H1 (cell line): ENCODE measurements at regions not wholly inside any gene's neighbourhood (a gene's known extent, or its start where the extent isn't known, plus 50 kb on each side); places are given as distances from the start of the nearest gene placed in this dataset.

Experiments used
- CTCF ChIA-PET: fragments of 300-600 bp; sonication (Branson Sonifier 250); formaldehyde crosslinking; loops from one replicate; lab custom pipeline; 2021; ENCODE audit not compliant: partially characterized antibody; lab: Charles Lee
- POLR2A ChIA-PET: fragments of 300-600 bp; sonication (Branson Sonifier 250); formaldehyde crosslinking; loops from one replicate; lab custom pipeline; 2021; ENCODE audit warnings: inconsistent platforms; ENCODE audit not compliant: partially characterized antibody; lab: Charles Lee
- DNase-seq, 2 experiments: peaks; one replicate each; pipeline versions ENCODE4 v3.0.0 to v3.0.0-alpha.2; 2010 to 2022; ENCODE audit warnings: low spot score in 2 of 2, low read depth in 1 of 2, mixed read lengths in 1 of 2
- FAIRE-seq: peaks from 2 replicates; lab custom pipeline; 2011; peaks lifted over from hg19 to GRCh38; lab: Jason Lieb, UNC
- H2AFZ ChIP-seq: 2 replicates; pipeline ENCODE4 v1.8.1; 2012; ENCODE audit warnings: low read length, inconsistent platforms
- H2AK5ac ChIP-seq: 2 replicates; pipeline ENCODE4 v1.6.1; 2013; ENCODE audit warnings: low read depth, low read length
- H2BK120ac ChIP-seq: replicated peaks from 2 replicates; pipeline ENCODE3; 2013; ENCODE audit warnings: low read depth, low read length, inconsistent platforms
- H2BK12ac ChIP-seq: 2 replicates; pipeline ENCODE4 v1.6.1; 2013; ENCODE audit warnings: low read depth, low read length
- H2BK15ac ChIP-seq: 2 replicates; pipeline ENCODE4 v1.6.1; 2013; ENCODE audit warnings: low read length
- H2BK20ac ChIP-seq: 2 replicates; pipeline ENCODE4 v1.6.1; 2013; ENCODE audit warnings: low read length
- H2BK5ac ChIP-seq: 2 replicates; pipeline ENCODE4 v1.6.1; 2013; ENCODE audit warnings: low read depth, low read length
- H3K14ac ChIP-seq: 2 replicates; pipeline ENCODE4 v1.6.1; 2013; ENCODE audit warnings: inconsistent platforms; ENCODE audit not compliant: insufficient read length
- H3K18ac ChIP-seq: 2 replicates; pipeline ENCODE4 v1.6.1; 2013; ENCODE audit warnings: low read length; ENCODE audit errors: extremely low read depth
- H3K23ac ChIP-seq: 2 replicates; pipeline ENCODE4 v1.6.1; 2013; ENCODE audit warnings: inconsistent platforms; ENCODE audit not compliant: insufficient read length
- H3K23me2 ChIP-seq: 2 replicates; pipeline ENCODE4 v1.6.1; 2013; ENCODE audit warnings: low read depth, low read length
- H3K27ac ChIP-seq: 2 replicates; pipeline ENCODE4 v1.6.1; 2011; ENCODE audit warnings: low read depth, low read length, inconsistent platforms
- H3K27me3 ChIP-seq, 4 experiments: replicated peaks in 1 of 4; 1 replicate in 1 of 4; 2 replicates in 3 of 4; pipeline versions ENCODE4 v1.6.1 to v1.8.1; 2011 to 2013; ENCODE audit warnings: low read length in 3 of 4, mild to moderate bottlenecking in 3 of 4, inconsistent platforms in 2 of 4, mixed read lengths in 2 of 4, moderate library complexity in 1 of 4; ENCODE audit not compliant: control insufficient read depth in 3 of 4, insufficient read depth in 3 of 4; ENCODE audit errors: extremely low read depth in 1 of 4
- H3K36me3 ChIP-seq, 4 experiments: 2 replicates each; pipeline versions ENCODE4 v1.6.1 to v1.8.1; 2011 to 2013; ENCODE audit warnings: mild to moderate bottlenecking in 4 of 4, low read length in 3 of 4, moderate library complexity in 2 of 4, control low read depth in 1 of 4, inconsistent platforms in 1 of 4; ENCODE audit not compliant: insufficient read depth in 4 of 4, control insufficient read depth in 2 of 4
- H3K4ac ChIP-seq: replicated peaks from 2 replicates; pipeline ENCODE3; 2013; ENCODE audit warnings: low read length, low read depth, mixed read lengths, inconsistent platforms; ENCODE audit not compliant: insufficient read length
- H3K4me1 ChIP-seq, 4 experiments: replicated peaks in 1 of 4; 1 replicate in 1 of 4; 2 replicates in 3 of 4; pipeline versions ENCODE4 v1.6.1 to v1.8.1; 2011 to 2013; ENCODE audit warnings: low read length in 3 of 4, inconsistent platforms in 2 of 4, mixed read lengths in 1 of 4; ENCODE audit not compliant: insufficient read depth in 4 of 4, control insufficient read depth in 3 of 4
- H3K4me2 ChIP-seq, 2 experiments: 2 replicates each; pipeline versions ENCODE4 v1.6.1 to v1.8.1; 2011 to 2013; ENCODE audit warnings: low read depth in 2 of 2, low read length in 2 of 2, control low read depth in 1 of 2, inconsistent platforms in 1 of 2, mild to moderate bottlenecking in 1 of 2; ENCODE audit not compliant: insufficient read depth in 1 of 2
- H3K4me3 ChIP-seq, 4 experiments: fragments of 200-600, 300-600 bp in 1 of 4; sonication (generic), shearing (Covaris generic), sonication (Bioruptor Twin) in 1 of 4; 2 replicates each; pipeline versions ENCODE4 v1.5.1 to v1.8.1; 2011 to 2016; ENCODE audit warnings: low read length in 4 of 4, low read depth in 3 of 4, control low read depth in 2 of 4, inconsistent platforms in 2 of 4, mild to moderate bottlenecking in 2 of 4, mixed read lengths in 1 of 4, moderate library complexity in 1 of 4; ENCODE audit not compliant: insufficient read depth in 2 of 4; ENCODE audit errors: extremely low read depth in 1 of 4
- H3K56ac ChIP-seq: replicated peaks from 2 replicates; pipeline ENCODE3; 2013; ENCODE audit warnings: low read depth, mild to moderate bottlenecking, mixed read lengths, low read length, inconsistent platforms; ENCODE audit not compliant: insufficient read length
- H3K79me1 ChIP-seq: 2 replicates; pipeline ENCODE4 v1.6.1; 2013; ENCODE audit warnings: low read depth, low read length, control low read depth
- H3K79me2 ChIP-seq, 2 experiments: 2 replicates each; pipeline versions ENCODE4 v1.6.1 to v1.8.1; 2012 to 2013; ENCODE audit warnings: low read length in 2 of 2, mild to moderate bottlenecking in 2 of 2, inconsistent platforms in 1 of 2; ENCODE audit not compliant: insufficient read depth in 2 of 2, control insufficient read depth in 1 of 2
- H3K9ac ChIP-seq, 4 experiments: replicated peaks in 1 of 4; 1 replicate in 1 of 4; 2 replicates in 3 of 4; pipeline versions ENCODE4 v1.6.1 to v1.8.1; 2011 to 2013; ENCODE audit warnings: low read depth in 3 of 4, low read length in 3 of 4, control low read depth in 2 of 4, mild to moderate bottlenecking in 2 of 4, moderate library complexity in 2 of 4, inconsistent platforms in 1 of 4; ENCODE audit errors: extremely low read depth in 1 of 4
- H3K9me3 ChIP-seq, 2 experiments: 2 replicates each; pipeline versions ENCODE4 v1.6.1 to v1.8.1; 2012 to 2013; ENCODE audit warnings: mild to moderate bottlenecking in 2 of 2, moderate library complexity in 2 of 2, control low read depth in 1 of 2, inconsistent platforms in 1 of 2, low read depth in 1 of 2, low read length in 1 of 2, mixed read lengths in 1 of 2; ENCODE audit not compliant: insufficient read depth in 2 of 2
- H4K20me1 ChIP-seq, 2 experiments: replicated peaks in 1 of 2; 2 replicates each; pipeline versions ENCODE3 to v1.8.1; 2011 to 2013; ENCODE audit warnings: inconsistent platforms in 2 of 2, low read length in 2 of 2, mild to moderate bottlenecking in 1 of 2; ENCODE audit not compliant: insufficient read depth in 2 of 2, control insufficient read depth in 1 of 2
- H4K5ac ChIP-seq: 2 replicates; pipeline ENCODE4 v1.6.1; 2013; ENCODE audit warnings: low read length, low read depth, mixed read lengths, inconsistent platforms; ENCODE audit not compliant: insufficient read length
- H4K8ac ChIP-seq: 2 replicates; pipeline ENCODE4 v1.8.0; 2013; ENCODE audit warnings: mild to moderate bottlenecking, moderate library complexity, low read length, inconsistent platforms; ENCODE audit not compliant: insufficient read depth; ENCODE audit errors: extremely low read depth
- H4K91ac ChIP-seq: replicated peaks from 2 replicates; pipeline ENCODE3; 2013; ENCODE audit warnings: low read length, mixed read lengths, inconsistent platforms; ENCODE audit not compliant: insufficient read length
- E2F6 ChIP-seq: IDR thresholded peaks from 2 replicates; pipeline ENCODE4 v1.6.1; 2012; ENCODE audit warnings: inconsistent platforms
- SP2 ChIP-seq: IDR thresholded peaks from 2 replicates; pipeline ENCODE4 v1.6.1; 2012; ENCODE audit warnings: mild to moderate bottlenecking, low read length, inconsistent platforms
- WGBS, 2 experiments: shearing (Covaris generic) in 1 of 2; methylation state at CpG; one replicate each; pipeline versions ENCODE4 v1.1.6 to v1.1.7; 2013 to 2015; ENCODE audit warnings: low lambda C conversion rate in 2 of 2, mixed read lengths in 2 of 2, inconsistent platforms in 1 of 2, low coverage in 1 of 2, missing lambda C conversion rate in 1 of 2; ENCODE audit not compliant: insufficient replicate concordance in 2 of 2, insufficient coverage in 1 of 2, insufficient read length in 1 of 2; ENCODE audit errors: extremely low coverage in 1 of 2, missing lambda C conversion rate in 1 of 2; 5-methylcytosine and 5-hydroxymethylcytosine counted together

- Histone ChIP-seq H4K91ac (no peak overlapping the region), H2AFZ (no peak overlapping the region), H3K9me3 (no peaks in the 10 kb centered on the region), H3K9ac (no peak overlapping the region), H4K8ac (no peak overlapping the region), H3K14ac (no peak overlapping the region), H4K20me1 (no peaks in the 10 kb centered on the region), H2BK20ac (no peak overlapping the region), H3K79me1 (no peaks in the 10 kb centered on the region), H3K18ac (no peak overlapping the region), H2BK120ac (no peak overlapping the region), H3K27me3 (peaks cover 0 to 1% (median 0%) of the 10 kb centered on the region in 4 experiments; a peak in 1 of 7 replicates), H3K27ac (no peak overlapping the region), H3K23me2 (no peaks in the 10 kb centered on the region), H2BK5ac (no peak overlapping the region), H2AK5ac (no peak overlapping the region), H4K5ac (no peak overlapping the region), H2BK12ac (no peak overlapping the region), H2BK15ac (no peak overlapping the region), H3K56ac (no peak overlapping the region), H3K23ac (no peak overlapping the region), H3K4me1 (no peaks in the 10 kb centered on the region), H3K4me2 (no peak overlapping the region), H3K36me3 (no peaks in the 10 kb centered on the region), H3K4me3 (no peak overlapping the region), H3K79me2 (no peaks in the 10 kb centered on the region), H3K4ac (no peak overlapping the region)
- 93% methylated on average over 1 of the region's 1 CpG; no CpG with 5 or more reads in 1 of the 2 experiments for WGBS, 2 experiments
- TF ChIP-seq E2F6 (no peak), SP2 (no peak)
- ChIA-PET CTCF (interaction anchor here (0.7 to 2.4 kb wide), 6 partner anchors 12 to 397 kb away, joined by 3 to 7 read pairs (median 4); no protein-coding TSS in a partner anchor), POLR2A (no interaction called here)
- FAIRE-seq: no peak
- DNase-seq: no peak
These were observed 161.3 kb upstream of the HNRNPA3 start for GRCh38 chr2:177051278-177051677.
